Endodermal cell (in vitro differentiated cells): ENCODE measurements at regions not wholly inside any gene's neighbourhood (a gene's known extent, or its start where the extent isn't known, plus 50 kb on each side); places are given as distances from the start of the nearest gene placed in this dataset.

ENCODE experiments used
- DNase-seq: peaks from one replicate; pipeline ENCODE4 v3.0.0-alpha.2; 2017
- H3K27ac ChIP-seq: 2 replicates; pipeline ENCODE4 v1.5.1; 2013; ENCODE audit warnings: mild to moderate bottlenecking, low read depth, low read length, moderate library complexity
- H3K27me3 ChIP-seq: 2 replicates; pipeline ENCODE4 v1.6.1; 2013; ENCODE audit warnings: mild to moderate bottlenecking, low read length, moderate library complexity; ENCODE audit not compliant: insufficient read depth, control insufficient read depth, poor library complexity, severe bottlenecking
- H3K36me3 ChIP-seq: 2 replicates; pipeline ENCODE4 v1.7.0; 2013; ENCODE audit warnings: mild to moderate bottlenecking, low read length, moderate library complexity; ENCODE audit not compliant: control insufficient read depth, insufficient read depth
- H3K4me1 ChIP-seq: one replicate; pipeline ENCODE4 v1.7.0; 2013; ENCODE audit warnings: low read length; ENCODE audit not compliant: control insufficient read depth, insufficient read depth
- H3K4me3 ChIP-seq: 2 replicates; pipeline ENCODE4 v1.5.1; 2013; ENCODE audit warnings: mild to moderate bottlenecking, low read length, moderate library complexity
- H3K9ac ChIP-seq: 2 replicates; pipeline ENCODE4 v1.6.1; 2013; ENCODE audit warnings: mild to moderate bottlenecking, low read length, moderate library complexity; ENCODE audit not compliant: poor library complexity, severe bottlenecking; ENCODE audit errors: extremely low read depth
- H3K9me3 ChIP-seq: 2 replicates; pipeline ENCODE4 v1.6.1; 2013; ENCODE audit warnings: mild to moderate bottlenecking, low read length, moderate library complexity; ENCODE audit not compliant: control insufficient read depth
- H3K27ac Mint-ChIP-seq: 2 replicates; pipeline ENCODE4 v1.8.0; 2020; ENCODE audit warnings: mixed read lengths
- H3K27me3 Mint-ChIP-seq: 2 replicates; pipeline ENCODE4 v1.8.0; 2021; ENCODE audit warnings: mild to moderate bottlenecking, mixed read lengths; ENCODE audit not compliant: insufficient read depth
- H3K36me3 Mint-ChIP-seq: 2 replicates; pipeline ENCODE4 v1.8.0; 2020; ENCODE audit warnings: low read depth, mixed read lengths
- H3K4me1 Mint-ChIP-seq: 2 replicates; pipeline ENCODE4 v1.8.0; 2020; ENCODE audit warnings: mixed read lengths
- H3K4me3 Mint-ChIP-seq: 2 replicates; pipeline ENCODE4 v1.8.0; 2020; ENCODE audit warnings: mild to moderate bottlenecking, moderate library complexity, mixed read lengths
- H3K9me3 Mint-ChIP-seq: 2 replicates; pipeline ENCODE4 v1.8.0; 2020; ENCODE audit warnings: mild to moderate bottlenecking, mixed read lengths
- CTCF ChIP-seq: fragments of 200-600 bp; sonication (generic); conservative IDR thresholded peaks from 2 replicates; pipeline ENCODE4 v1.5.0; 2021; ENCODE audit warnings: antibody characterized with exemption, mild to moderate bottlenecking
- WGBS, 2 experiments: methylation state at CpG; one replicate each; pipeline versions ENCODE4 v1.1.5 to v1.1.7; 2013; ENCODE audit warnings: missing lambda C conversion rate in 2 of 2, mixed read lengths in 1 of 2; ENCODE audit not compliant: insufficient coverage in 1 of 2, insufficient read length in 1 of 2; 5-methylcytosine and 5-hydroxymethylcytosine counted together

- Mint-ChIP-seq H3K27me3 (no peaks in the 10 kb centered on the region), H3K4me1 (peaks cover 7% of the 10 kb centered on the region), H3K27ac (no peak overlapping the region), H3K9me3 (no peaks in the 10 kb centered on the region), H3K4me3 (no peak overlapping the region), H3K36me3 (no peaks in the 10 kb centered on the region)
- Histone ChIP-seq H3K4me3 (no peak overlapping the region), H3K27ac (no peak overlapping the region), H3K9ac (no peak overlapping the region), H3K27me3 (no peaks in the 10 kb centered on the region), H3K4me1 (no peaks in the 10 kb centered on the region), H3K36me3 (no peaks in the 10 kb centered on the region), H3K9me3 (no peaks in the 10 kb centered on the region)
- TF ChIP-seq CTCF = no peak
- WGBS, 2 experiments = 86 to 90% methylated on average over 3 of the region's 3 CpGs
- no peak for DNase-seq
Measured at GRCh38 chr2:100731535-100731981, 88.4 kb upstream of the NPAS2 start.

DNA sequence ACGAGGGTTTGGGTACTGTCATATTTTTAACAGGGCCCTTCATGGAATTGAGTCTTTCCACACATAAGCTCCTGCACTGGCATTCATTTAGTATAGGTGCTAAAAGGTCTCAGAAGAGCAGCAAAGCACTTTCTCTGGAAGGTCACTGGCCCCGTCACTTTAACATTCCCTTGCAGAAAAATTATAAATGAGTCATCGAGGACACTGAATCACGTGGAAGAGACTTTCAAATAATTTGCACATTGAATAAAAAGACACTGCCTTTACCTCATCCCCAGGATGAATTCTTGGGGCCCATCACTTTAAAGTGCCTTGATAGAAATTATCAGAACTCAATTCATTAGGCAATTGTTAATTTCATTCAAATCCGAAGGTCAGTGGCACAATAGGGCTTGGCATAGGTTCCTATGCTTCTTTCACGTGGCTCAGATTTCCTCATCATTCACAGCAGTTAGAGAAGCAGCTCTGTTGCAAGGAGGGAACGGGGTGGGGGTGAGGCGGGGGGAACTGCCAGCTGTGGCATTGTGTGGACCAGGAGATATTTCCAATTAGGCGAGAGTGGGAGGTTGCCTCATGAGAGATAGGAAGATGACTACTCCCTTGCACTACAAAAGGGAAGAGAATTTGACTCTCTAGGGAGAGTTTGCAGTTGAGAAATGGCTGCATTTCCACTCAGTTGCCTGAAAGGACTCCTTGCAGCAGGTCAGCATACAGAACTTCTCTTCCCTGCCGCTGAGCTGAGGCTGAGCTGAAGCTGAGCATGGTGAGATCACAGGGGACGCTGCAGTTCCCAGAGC is 86.3 kb upstream of the NPAS2 start:
- DNase-seq = peak; percentile 67
- H3K27ac ChIP-seq = no peak overlapping the region

GRCh38 chr2:100736121-100736915 is 83.6 kb upstream of the NPAS2 start:
- Mint-ChIP-seq H3K4me1 (peaks cover 5% of the 10 kb centered on the region), H3K4me3 (no peak overlapping the region), H3K36me3 (no peaks in the 10 kb centered on the region), H3K27ac (no peak overlapping the region), H3K27me3 (no peaks in the 10 kb centered on the region), H3K9me3 (no peaks in the 10 kb centered on the region)
- TF ChIP-seq CTCF = no peak
- Histone ChIP-seq H3K27ac (no peak overlapping the region), H3K4me1 (no peaks in the 10 kb centered on the region), H3K9ac (no peak overlapping the region), H3K9me3 (no peaks in the 10 kb centered on the region), H3K36me3 (no peaks in the 10 kb centered on the region), H3K27me3 (no peaks in the 10 kb centered on the region), H3K4me3 (no peak overlapping the region)
- no peak for DNase-seq
- 89 to 100% methylated on average over 1 to 5 of the region's 5 CpGs for WGBS, 2 experiments

More for the DNA sequence above, 86.3 kb upstream of the NPAS2 start:
- H3K9me3 Mint-ChIP-seq = no peaks in the 10 kb centered on the region
- H3K4me1 Mint-ChIP-seq = peaks cover 5% of the 10 kb centered on the region
- no peaks in the 10 kb centered on the region for H3K36me3 Mint-ChIP-seq
- no peak overlapping the region for H3K27ac Mint-ChIP-seq
- H3K27me3 Mint-ChIP-seq = no peaks in the 10 kb centered on the region
- no peak overlapping the region for H3K9ac ChIP-seq
- H3K9me3 ChIP-seq = no peaks in the 10 kb centered on the region
- 47 to 51% methylated on average over 9 to 11 of the region's 11 CpGs for WGBS, 2 experiments
- no peak overlapping the region for H3K4me3 Mint-ChIP-seq
- H3K4me3 ChIP-seq = no peak overlapping the region
- no peaks in the 10 kb centered on the region for H3K27me3 ChIP-seq
- no peaks in the 10 kb centered on the region for H3K36me3 ChIP-seq
- peak; percentile 15 for TF ChIP-seq CTCF
- H3K4me1 ChIP-seq = no peaks in the 10 kb centered on the region
